ENCODE measurements at regions not wholly inside any gene's neighbourhood (a gene's known extent, or its start where the extent isn't known, plus 50 kb on each side); places are given as distances from the start of the nearest gene placed in this dataset.

GRCh38 chr2:60073201-60073600 lies 480.3 kb downstream of the BCL11A start:
- no peak for DNase-seq (ENCODE audit: low read depth)
- no peak for TF ChIP-seq CTCF (IDR thresholded peaks at IDR 0.05; ENCODE audit: low read depth, low read length, missing control alignments)
- no peak overlapping the region for H3K4me3 ChIP-seq (ENCODE audit: low read depth, low read length)

- no peak overlapping the region for H3K4me3 ChIP-seq (ENCODE audit: low read depth, low read length)
- DNase-seq (ENCODE audit: low read depth): no peak
- TF ChIP-seq CTCF (IDR thresholded peaks at IDR 0.05; ENCODE audit: low read depth, low read length, missing control alignments): no peak
Observed at GRCh38 chr2:60072609-60073008, 480.8 kb downstream of the BCL11A start.

GRCh38 chr2:60071490-60071831 lies 482.0 kb downstream of the BCL11A start:
- no peak overlapping the region for H3K4me3 ChIP-seq (ENCODE audit: low read depth, low read length)
- TF ChIP-seq CTCF (IDR thresholded peaks at IDR 0.05; ENCODE audit: low read depth, low read length, missing control alignments): no peak
- no peak for DNase-seq (ENCODE audit: low read depth)

- TF ChIP-seq CTCF (IDR thresholded peaks at IDR 0.05; ENCODE audit: low read depth, low read length, missing control alignments): no peak
- no peak for DNase-seq (ENCODE audit: low read depth)
- no peak overlapping the region for H3K4me3 ChIP-seq (ENCODE audit: low read depth, low read length)
Observed at GRCh38 chr2:60070736-60071489, 482.5 kb downstream of the BCL11A start.

- DNase-seq (ENCODE audit: low read depth): no peak
- TF ChIP-seq CTCF (IDR thresholded peaks at IDR 0.05; ENCODE audit: low read depth, low read length, missing control alignments): no peak
- no peak overlapping the region for H3K4me3 ChIP-seq (ENCODE audit: low read depth, low read length)
Observed at GRCh38 chr2:60070196-60070595, 483.3 kb downstream of the BCL11A start.

GRCh38 chr2:60068755-60069154 lies 484.7 kb downstream of the BCL11A start:
- TF ChIP-seq CTCF (IDR thresholded peaks at IDR 0.05; ENCODE audit: low read depth, low read length, missing control alignments): no peak
- H3K4me3 ChIP-seq (ENCODE audit: low read depth, low read length): no peak overlapping the region
- DNase-seq (ENCODE audit: low read depth): no peak

- no peak for DNase-seq (ENCODE audit: low read depth)
- no peak overlapping the region for H3K4me3 ChIP-seq (ENCODE audit: low read depth, low read length)
- no peak for TF ChIP-seq CTCF (IDR thresholded peaks at IDR 0.05; ENCODE audit: low read depth, low read length, missing control alignments)
Observed at GRCh38 chr2:60067006-60067405, 486.4 kb downstream of the BCL11A start.
